ENCODE measurements at regions not wholly inside any gene's neighbourhood (a gene's known extent, or its start where the extent isn't known, plus 50 kb on each side); places are given as distances from the start of the nearest gene placed in this dataset.

GRCh38 chrY:15594179-15594578 lies 1069.8 kb downstream of the NLGN4Y start:
- no peak for DNase-seq (ENCODE audit: low read depth in 4 of 4, low spot score in 3 of 4)

- DNase-seq (ENCODE audit: low read depth in 4 of 4, low spot score in 3 of 4), result no peak
Observed at GRCh38 chrY:15600565-15600964, 1076.2 kb downstream of the NLGN4Y start.

DNA sequence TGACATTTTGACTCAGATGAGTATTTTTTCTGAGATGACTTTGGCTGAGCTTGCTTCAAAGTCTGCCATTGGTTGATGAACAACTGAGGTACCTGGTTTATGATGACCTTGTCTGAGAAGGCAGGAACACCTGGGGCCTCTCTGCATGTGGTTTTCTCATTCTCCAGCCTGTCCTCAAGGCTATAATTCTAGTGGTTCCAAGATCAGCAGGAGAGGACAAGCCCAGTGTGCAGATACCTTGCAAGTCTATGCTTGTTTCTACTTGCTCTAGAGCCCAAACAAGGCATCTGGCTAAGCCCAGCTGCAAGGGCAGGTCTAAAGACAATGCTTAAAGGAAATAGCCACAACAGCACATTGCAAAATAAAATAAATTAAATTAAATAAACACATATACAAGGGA lies 1100.0 kb downstream of the NLGN4Y start:
- DNase-seq (ENCODE audit: low read depth in 4 of 4, low spot score in 3 of 4), result no peak

DNA sequence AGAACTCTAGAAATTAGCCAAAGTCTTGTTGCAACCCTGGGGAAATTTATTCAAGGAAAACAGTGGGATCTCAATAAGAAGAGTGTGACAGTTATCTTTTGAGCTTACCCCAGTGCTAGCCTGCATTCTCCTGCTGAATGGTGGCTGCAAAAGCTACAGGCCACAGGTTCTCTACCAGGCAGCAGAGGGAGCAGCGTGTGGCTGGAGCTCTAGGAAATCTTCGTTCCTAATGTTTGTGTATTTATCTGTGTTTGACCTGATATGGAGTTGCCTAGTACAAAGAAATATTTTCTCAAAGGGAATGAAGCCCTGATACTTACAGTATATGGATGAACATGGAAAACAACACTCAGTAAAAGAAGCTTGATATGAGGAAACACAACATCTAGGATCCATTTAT lies 1100.6 kb downstream of the NLGN4Y start:
- DNase-seq (ENCODE audit: low read depth in 4 of 4, low spot score in 3 of 4), result no peak

- no peak for DNase-seq (ENCODE audit: low read depth in 4 of 4, low spot score in 3 of 4)
Observed at GRCh38 chrY:15648198-15648597, 1123.9 kb downstream of the NLGN4Y start.

- DNase-seq (ENCODE audit: low read depth in 4 of 4, low spot score in 3 of 4), result no peak
Observed at GRCh38 chrY:15650056-15650455, 1125.7 kb downstream of the NLGN4Y start.

DNA sequence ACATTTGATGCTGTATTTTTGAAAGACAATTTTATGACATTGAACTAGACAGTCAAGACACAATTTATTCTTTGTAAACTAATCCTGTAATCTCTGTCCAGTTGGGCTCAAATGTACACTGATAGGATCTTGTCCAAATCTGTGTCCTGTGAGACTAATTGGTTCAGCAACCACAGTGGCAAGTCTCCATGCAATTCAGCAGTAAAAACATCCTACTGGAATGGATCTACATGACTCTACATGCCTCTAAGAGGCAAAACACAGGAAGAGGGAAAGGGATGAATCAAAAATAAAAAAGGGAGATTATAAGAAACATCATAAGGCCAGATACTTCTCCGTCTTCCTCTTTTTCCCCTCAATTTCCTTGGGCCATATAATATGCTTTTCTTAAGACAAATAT lies 1164.2 kb downstream of the NLGN4Y start:
- no peak for DNase-seq (ENCODE audit: low read depth in 4 of 4, low spot score in 3 of 4)

GRCh38 chrY:15689994-15690393 lies 1165.7 kb downstream of the NLGN4Y start:
- DNase-seq (ENCODE audit: low read depth in 4 of 4, low spot score in 3 of 4), result no peak

GRCh38 chrY:15702131-15702530 lies 1177.8 kb downstream of the NLGN4Y start:
- no peak for DNase-seq (ENCODE audit: low read depth in 4 of 4, low spot score in 3 of 4)

- DNase-seq (ENCODE audit: low read depth in 4 of 4, low spot score in 3 of 4), result no peak
Observed at GRCh38 chrY:15704906-15705305, 1180.6 kb downstream of the NLGN4Y start.

DNA sequence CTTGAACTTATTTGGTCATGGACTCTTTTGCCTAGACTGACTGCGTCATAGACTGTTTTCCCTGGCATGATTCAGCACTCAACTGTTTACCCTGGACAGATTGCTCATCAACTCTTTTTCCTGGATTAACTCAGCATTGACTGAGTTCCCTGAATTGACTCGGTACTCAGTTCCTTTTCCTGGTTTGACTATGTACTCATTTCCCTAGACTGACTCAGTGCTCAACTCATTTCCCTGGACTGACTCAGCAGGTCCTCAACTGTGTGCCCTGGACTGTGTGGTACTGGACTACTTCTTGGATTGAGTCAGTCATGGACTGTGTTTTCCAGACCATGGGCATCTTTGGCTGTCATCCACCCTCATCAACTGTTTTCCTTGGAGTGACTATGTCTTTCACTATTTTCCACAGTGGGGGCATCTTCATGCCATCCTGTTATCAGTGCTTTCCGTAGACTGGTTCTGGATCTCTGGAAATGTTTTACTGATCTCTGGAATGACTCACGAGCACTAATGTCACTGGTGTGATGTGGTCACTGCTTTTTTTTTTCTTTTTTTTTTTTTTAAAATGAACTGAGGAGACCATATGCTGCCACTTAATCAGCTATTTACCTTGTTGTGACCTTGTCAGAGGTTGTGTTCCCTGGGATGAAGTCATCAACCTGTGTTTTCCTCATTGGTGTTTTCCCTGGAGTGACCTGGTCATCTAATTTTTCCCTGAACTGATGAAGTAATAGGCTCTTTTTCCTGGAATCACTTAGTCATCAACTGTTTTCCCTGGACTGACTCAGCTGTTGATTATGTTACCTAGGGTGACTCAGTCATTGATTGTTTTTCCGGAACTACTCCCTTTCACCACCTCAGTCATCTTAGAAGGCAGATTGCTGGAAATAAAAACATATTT lies 1225.5 kb downstream of the NLGN4Y start:
- DNase-seq (ENCODE audit: low read depth in 4 of 4, low spot score in 3 of 4), result no peak

DNA sequence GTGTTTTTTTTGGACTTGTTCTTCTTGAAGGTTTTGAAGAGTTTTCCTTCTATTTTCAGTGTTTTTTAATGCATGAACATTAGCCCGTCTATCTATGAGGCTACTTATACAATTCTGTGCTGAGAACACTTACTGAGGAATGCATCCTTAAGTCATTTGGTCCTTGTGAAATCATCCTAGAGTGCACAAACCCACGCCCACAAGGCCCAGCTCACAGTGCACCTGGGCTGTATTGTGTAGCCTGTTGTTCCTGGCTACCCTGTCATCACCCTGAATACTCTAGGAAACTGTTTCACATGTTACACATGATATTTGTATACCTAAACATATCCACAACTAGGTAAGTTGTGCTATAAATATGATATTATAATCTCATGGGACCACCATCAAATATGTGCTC lies 1226.7 kb downstream of the NLGN4Y start:
- no peak for DNase-seq (ENCODE audit: low read depth in 4 of 4, low spot score in 3 of 4)

DNA sequence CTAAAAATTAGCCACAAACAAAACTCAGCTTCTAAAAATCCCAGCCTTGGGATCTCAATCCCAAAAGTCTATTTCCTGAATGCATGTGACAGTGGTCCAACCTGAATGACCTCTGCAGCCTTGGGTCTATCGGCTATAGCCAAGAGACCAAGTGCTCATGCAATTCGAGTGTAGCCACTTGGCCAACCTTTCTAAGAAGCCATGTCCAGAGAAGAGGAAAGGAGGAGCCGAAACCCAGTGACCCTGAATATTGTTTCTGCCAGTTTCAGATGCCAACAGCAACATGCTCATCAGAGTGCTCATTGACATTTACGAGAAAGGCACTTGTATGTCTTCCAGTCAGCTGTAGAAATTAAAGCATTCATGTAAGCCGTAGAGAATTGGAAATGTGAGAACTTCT lies 1231.9 kb downstream of the NLGN4Y start:
- DNase-seq (ENCODE audit: low read depth in 4 of 4, low spot score in 3 of 4), result no peak

- no peak for DNase-seq (ENCODE audit: low read depth in 4 of 4, low spot score in 3 of 4)
Observed at GRCh38 chrY:15773579-15773978, 1249.2 kb downstream of the NLGN4Y start.

DNA sequence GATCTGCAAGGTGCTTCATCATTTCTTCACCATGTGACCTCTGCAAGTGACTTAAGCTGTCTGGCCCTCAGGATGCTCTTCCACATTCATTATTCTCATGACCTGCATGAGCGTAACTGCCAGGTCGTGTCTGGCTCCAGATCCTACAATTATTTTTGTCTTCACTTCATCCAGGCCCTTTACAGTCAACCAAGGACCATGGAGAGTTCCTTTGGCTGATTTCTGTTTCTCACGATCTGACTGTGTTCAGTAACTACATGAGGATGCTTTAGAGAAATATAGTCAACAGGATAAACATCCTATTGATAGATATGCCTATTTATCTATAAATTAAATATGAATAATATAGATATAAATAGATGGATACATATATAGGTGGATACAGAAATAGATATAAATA lies 1251.6 kb downstream of the NLGN4Y start:
- DNase-seq (ENCODE audit: low read depth in 4 of 4, low spot score in 3 of 4), result no peak

DNA sequence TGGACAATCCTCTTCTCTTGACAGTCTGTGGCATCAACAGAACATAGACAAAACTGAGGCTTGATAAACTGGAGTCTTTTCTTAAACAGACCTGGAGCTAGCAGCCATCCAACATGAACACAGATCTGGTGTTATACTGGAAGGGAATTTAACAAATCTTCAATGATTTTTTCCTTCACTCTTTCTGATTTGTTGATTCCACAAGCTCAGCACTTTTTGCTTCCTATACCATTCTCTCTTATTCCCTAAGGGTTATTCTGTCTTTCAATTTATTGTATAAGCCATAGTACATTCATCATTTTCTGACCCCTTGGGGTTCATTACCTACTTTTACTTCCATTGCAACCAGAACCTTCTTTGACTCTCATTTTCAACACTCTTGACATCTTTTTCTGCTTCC lies 1255.6 kb downstream of the NLGN4Y start:
- no peak for DNase-seq (ENCODE audit: low read depth in 4 of 4, low spot score in 3 of 4)

GRCh38 chrY:15800021-15800420 lies 1275.7 kb downstream of the NLGN4Y start:
- no peak for DNase-seq (ENCODE audit: low read depth in 4 of 4, low spot score in 3 of 4)

DNA sequence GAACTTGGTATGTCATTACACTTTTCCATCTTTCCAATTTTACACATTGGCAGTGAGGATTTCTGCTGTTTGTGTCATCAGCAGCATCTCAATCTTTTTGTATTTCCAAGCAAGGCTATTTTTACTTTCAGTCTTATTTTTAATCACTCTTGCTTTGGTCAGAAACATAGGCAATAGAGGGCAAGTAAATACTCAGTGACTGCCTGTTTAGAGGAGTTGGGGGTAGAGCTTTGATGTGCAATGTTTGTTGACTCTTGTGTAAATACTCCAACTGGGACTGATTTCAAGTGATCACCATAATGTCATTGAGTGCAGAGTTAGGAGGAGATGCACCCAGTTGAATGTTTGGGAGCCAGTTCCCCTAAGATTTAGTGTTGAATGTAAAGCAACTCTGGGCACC lies 1281.7 kb downstream of the NLGN4Y start:
- DNase-seq (ENCODE audit: low read depth in 4 of 4, low spot score in 3 of 4), result no peak

- no peak for DNase-seq (ENCODE audit: low read depth in 4 of 4, low spot score in 3 of 4)
Observed at GRCh38 chrY:15814241-15814640, 1289.9 kb downstream of the NLGN4Y start.

Measured in left renal pelvis (tissue), 4 donors.